GM20431 (cell line): ENCODE measurements at regions not wholly inside any gene's neighbourhood (a gene's known extent, or its start where the extent isn't known, plus 50 kb on each side); places are given as distances from the start of the nearest gene placed in this dataset.

Experiments used
- in situ Hi-C: fragments of 300-500 bp; cut with MseI, MboI; formaldehyde crosslinking; loops from one replicate; pipeline ENCODE4 v1.15.0; 2020; ENCODE audit warnings: low sequenced_read_pairs; ENCODE audit not compliant: unreplicated experiment

GRCh38 chr16:54636221-54636793, 294.4 kb upstream of the IRX5 start:
- in situ Hi-C loops = no loop called here

DNA sequence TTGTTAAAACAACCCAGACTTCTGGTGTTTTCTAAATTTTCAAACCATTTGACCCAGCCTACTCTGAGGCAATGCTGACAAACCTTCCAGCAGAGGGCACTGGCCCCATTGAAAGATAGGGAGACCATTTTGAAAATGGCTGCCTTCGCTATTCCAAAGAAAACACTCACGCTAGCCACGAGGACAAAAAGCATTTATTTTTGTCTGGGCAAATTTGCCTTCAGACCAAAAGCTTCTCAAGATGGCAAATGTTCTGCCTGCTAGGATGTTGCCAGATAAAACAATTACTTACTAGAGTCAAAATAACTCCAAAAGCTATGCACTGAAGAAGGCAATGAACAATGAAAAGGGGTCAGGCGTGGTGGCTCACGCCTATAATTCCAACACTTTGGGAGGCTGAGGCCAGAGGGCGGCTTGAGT, 296.7 kb upstream of the IRX5 start:
- in situ Hi-C loops = no loop called here

GRCh38 chr16:54632322-54633220, 298.1 kb upstream of the IRX5 start:
- in situ Hi-C loops = no loop called here

GRCh38 chr16:54631782-54632181, 298.9 kb upstream of the IRX5 start:
- in situ Hi-C loops = no loop called here

GRCh38 chr16:54630284-54630967, 300.2 kb upstream of the IRX5 start:
- in situ Hi-C loops = no loop called here

DNA sequence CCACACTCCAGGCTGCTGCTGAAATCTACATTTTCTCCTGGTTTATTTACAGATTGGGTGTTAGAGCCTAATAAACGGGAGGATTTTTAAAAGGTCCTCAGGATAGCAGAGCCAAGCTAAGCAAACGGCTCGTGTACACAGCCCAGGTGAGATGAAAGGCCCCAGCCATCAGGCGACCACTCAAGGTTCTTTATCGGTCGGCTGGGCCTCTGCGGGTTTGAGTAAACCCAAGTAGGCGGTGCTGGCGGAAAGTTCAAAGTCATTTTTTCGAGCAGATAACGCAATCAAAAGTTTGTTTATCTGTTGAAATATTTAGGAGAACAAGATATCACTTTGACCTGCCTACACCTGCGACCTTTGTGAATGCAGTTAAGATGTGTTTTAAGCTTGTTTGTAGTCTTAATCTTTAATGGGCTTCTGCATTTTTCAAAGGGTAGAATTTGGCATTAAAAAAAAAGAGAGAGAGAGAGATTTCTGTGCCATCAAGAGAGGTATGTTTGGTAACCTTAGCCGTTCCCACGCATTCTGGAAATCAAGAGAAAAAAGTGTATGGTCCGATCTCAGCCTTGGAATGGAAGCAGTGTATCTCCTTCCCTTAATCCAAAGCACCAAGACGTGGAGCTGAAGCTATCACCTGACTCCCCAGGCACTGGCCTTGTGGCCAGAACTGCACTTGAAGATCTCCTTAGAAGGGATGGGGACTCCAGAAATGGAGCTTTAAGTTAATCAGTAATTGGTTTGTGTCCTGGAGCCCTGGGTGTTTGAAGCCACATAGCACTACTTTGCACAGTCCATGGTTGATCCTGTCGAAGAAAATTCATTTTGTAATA, 301.7 kb upstream of the IRX5 start:
- in situ Hi-C loops = no loop called here

GRCh38 chr16:54627616-54628015, 303.0 kb upstream of the IRX5 start:
- in situ Hi-C loops = no loop called here

GRCh38 chr16:54623636-54624035, 307.0 kb upstream of the IRX5 start:
- in situ Hi-C loops = no loop called here

- in situ Hi-C loops = no loop called here
Measured at GRCh38 chr16:54620197-54620596, 310.5 kb upstream of the IRX5 start.

GRCh38 chr16:54616610-54617009, 314.1 kb upstream of the IRX5 start:
- in situ Hi-C loops = no loop called here

- in situ Hi-C loops = no loop called here
Measured at GRCh38 chr16:54605536-54606066, 319.0 kb upstream of the IRX3 start.

- in situ Hi-C loops = no loop called here
Measured at GRCh38 chr16:54602666-54603065, 316.1 kb upstream of the IRX3 start.

- in situ Hi-C loops = no loop called here
Measured at GRCh38 chr16:54597222-54597621, 310.6 kb upstream of the IRX3 start.

DNA sequence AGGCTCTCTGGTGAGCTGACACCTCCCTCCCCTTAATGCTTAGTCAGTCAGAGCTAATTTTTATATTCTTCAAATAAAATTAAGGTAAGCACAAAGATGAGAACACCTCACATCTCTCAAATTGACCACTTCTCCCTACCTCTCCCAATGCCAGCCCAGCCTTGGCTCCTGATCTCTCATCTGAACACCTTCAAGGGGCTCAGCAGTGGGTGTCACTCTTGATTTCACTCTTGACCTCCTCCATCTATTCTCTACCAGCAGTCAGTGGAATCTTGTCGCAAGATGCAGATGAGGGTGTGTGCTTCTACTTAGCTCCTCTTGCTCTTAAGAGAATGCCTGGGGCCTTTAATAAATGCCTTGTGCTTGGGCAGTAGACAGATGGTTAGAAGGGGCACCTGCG, 309.0 kb upstream of the IRX3 start:
- in situ Hi-C loops = no loop called here

DNA sequence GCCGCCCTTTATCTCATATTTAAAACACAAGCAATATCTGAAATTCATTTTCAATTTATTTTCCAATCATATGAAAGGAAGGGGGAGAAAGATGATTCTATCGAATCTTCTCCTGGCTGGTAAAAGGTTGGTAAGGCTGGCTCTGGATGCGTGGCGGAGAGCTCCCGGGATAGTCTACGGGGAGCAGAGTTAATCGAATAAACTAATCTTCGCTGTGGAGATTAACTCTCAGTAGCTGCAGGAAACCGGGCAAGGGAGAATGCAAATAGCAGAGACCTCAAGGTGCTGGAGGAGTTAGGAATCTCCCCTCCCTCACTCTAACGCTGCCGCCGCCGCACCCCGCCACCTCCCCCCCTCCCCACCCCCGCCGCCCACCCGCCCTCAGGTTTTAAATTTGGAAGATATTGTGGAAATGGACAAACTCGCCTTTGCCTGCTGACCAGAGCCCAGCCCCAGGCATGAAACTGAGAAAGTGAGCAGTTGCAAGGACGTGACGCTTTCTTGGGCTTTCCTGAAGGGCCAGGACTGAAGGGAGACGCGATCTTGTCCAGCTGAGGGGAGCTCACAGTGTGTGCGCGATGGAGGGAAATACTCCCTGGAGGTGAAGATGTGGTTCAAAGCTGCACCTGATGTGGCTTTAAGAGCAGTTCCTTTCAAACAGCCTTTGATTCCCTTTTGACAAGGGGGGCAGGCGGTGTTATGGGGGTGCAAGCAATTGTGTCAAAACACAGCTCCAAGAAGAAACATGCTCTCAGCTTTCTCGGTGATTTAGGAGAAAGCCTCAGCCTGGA, 308.2 kb upstream of the IRX3 start:
- in situ Hi-C loops = no loop called here

DNA sequence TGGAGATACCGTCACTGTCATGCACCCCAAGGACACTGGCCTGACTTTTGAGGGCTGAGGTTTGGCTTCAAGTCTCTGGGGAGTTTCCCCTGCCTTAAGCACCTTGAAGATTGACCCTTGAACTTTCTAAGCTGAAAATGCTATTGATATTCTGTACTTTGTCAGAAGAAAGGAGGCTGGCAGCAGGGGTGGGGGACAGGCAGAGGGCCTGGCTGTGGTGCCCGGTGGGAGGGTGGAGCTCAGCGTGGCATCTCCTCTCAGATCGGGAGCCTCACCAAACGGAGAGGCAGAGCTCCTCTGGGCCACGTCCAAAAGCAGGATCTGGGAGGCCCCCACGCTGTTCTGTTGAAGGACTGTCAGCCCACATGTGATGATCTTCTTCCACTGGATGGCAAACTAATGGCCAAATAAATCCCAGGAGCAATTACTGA, 305.2 kb upstream of the IRX3 start:
- in situ Hi-C loops = no loop called here

- in situ Hi-C loops = no loop called here
Measured at GRCh38 chr16:54590836-54591235, 304.2 kb upstream of the IRX3 start.

GRCh38 chr16:54589326-54589725, 302.7 kb upstream of the IRX3 start:
- in situ Hi-C loops = no loop called here

GRCh38 chr16:54588026-54588425, 301.4 kb upstream of the IRX3 start:
- in situ Hi-C loops = no loop called here
